ENCODE measurements at regions not wholly inside any gene's neighbourhood (a gene's known extent, or its start where the extent isn't known, plus 50 kb on each side); places are given as distances from the start of the nearest gene placed in this dataset.

DNA sequence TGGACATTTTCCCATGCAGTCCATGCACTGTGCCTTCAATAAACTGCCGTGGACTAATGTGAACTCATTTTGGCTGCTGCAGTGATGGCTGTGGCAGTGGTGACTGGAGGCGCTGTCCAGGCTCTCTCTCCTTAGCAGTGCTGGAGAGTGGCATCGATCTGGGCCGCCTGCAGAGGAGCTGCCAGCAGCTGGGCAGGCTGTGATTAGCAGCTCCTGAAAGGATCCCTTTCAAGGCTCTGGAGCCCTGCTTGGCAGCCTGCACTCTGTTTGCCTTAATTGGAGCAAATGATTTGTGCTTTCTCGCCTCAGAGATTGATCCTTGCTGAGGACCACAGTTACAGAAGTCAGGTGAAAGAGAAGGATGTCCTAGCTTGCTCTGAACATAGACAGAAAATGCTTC, 130.1 kb upstream of the VWC2 start:
- Histone ChIP-seq H3K27ac (no peak overlapping the region), H3K9me3 (no peaks in the 10 kb centered on the region), H3K36me3 (no peaks in the 10 kb centered on the region), H3K4me1 (no peaks in the 10 kb centered on the region), H3K4me3 (no peak overlapping the region), H3K27me3 (no peaks in the 10 kb centered on the region)
- ATAC-seq (no peak), DNase-seq (no peak)
- TF ChIP-seq, protein P1, sequence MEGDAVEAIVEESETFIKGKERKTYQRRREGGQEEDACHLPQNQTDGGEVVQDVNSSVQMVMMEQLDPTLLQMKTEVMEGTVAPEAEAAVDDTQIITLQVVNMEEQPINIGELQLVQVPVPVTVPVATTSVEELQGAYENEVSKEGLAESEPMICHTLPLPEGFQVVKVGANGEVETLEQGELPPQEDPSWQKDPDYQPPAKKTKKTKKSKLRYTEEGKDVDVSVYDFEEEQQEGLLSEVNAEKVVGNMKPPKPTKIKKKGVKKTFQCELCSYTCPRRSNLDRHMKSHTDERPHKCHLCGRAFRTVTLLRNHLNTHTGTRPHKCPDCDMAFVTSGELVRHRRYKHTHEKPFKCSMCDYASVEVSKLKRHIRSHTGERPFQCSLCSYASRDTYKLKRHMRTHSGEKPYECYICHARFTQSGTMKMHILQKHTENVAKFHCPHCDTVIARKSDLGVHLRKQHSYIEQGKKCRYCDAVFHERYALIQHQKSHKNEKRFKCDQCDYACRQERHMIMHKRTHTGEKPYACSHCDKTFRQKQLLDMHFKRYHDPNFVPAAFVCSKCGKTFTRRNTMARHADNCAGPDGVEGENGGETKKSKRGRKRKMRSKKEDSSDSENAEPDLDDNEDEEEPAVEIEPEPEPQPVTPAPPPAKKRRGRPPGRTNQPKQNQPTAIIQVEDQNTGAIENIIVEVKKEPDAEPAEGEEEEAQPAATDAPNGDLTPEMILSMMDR (IDR thresholded peaks at IDR 0.05): no peak
- intact Hi-C loops (cut with DNase I): no loop called here

DNA sequence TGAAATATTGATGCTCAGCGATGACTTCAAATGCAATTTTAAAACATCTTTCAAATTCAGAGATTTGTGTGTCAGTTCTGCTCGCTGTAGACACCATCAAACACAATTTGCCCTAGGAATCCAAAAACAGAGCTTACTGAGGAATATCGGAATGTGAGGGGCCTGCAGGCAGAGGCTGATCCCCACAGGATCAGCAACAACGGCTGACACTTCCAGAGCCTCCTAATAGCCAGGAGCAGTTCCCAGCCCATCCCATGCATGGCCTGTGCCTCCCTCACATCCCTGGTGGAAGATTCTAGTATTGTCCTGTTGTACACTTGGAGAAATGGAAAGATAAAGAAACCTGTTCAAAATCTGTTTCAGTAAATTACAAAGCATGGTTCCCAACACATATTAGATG, 129.7 kb upstream of the VWC2 start:
- Histone ChIP-seq H3K36me3 (no peaks in the 10 kb centered on the region), H3K27ac (no peak overlapping the region), H3K27me3 (no peaks in the 10 kb centered on the region), H3K4me1 (no peaks in the 10 kb centered on the region), H3K4me3 (no peak overlapping the region), H3K9me3 (no peaks in the 10 kb centered on the region)
- ATAC-seq: no peak
- TF ChIP-seq, protein P1 (IDR thresholded peaks at IDR 0.05): no peak
- intact Hi-C loops (cut with DNase I): no loop called here
- DNase-seq: no peak

DNA sequence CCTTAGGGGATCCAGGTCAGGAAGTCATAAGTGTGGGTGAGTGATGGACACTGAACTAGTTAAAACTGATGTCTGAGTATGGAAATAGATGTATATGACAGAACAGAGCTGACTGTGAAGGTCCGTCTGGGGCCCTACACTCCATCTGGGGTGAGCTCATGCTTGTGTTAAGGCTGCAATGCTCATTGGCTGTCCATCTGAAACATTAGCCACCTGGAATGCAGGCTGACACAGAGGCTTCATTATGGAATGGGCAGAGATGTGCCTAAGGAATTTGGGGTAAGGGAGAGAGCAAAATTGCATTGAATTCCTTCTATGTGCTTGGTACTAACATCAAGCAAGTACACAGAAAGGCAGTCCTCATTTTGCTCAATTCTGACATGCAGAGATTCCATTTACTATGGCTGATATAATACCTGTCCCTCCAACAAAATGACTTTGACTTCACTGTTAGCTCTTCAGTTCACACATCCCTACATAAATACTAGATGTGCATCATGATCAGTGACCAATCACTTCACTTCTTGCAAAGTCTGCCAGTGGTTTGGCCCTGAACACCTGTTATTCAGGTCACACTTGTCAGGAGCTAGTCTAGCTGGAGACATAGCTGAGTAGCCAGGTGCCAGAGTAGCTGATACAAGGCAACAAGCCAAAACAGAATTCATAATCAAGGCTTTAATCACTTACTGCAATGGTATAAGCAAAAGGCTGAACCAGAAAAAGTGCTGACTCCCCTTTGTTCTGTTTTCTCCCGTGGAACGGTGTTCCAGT, 128.9 kb upstream of the VWC2 start:
- H3K27me3 ChIP-seq: no peaks in the 10 kb centered on the region
- DNase-seq: no peak
- H3K9me3 ChIP-seq: no peaks in the 10 kb centered on the region
- no peaks in the 10 kb centered on the region for H3K4me1 ChIP-seq
- TF ChIP-seq, protein P1 (IDR thresholded peaks at IDR 0.05): no peak
- ATAC-seq: no peak
- H3K4me3 ChIP-seq: no peak overlapping the region
- H3K36me3 ChIP-seq: no peaks in the 10 kb centered on the region
- intact Hi-C loops (cut with DNase I): no loop called here
- no peak overlapping the region for H3K27ac ChIP-seq

DNA sequence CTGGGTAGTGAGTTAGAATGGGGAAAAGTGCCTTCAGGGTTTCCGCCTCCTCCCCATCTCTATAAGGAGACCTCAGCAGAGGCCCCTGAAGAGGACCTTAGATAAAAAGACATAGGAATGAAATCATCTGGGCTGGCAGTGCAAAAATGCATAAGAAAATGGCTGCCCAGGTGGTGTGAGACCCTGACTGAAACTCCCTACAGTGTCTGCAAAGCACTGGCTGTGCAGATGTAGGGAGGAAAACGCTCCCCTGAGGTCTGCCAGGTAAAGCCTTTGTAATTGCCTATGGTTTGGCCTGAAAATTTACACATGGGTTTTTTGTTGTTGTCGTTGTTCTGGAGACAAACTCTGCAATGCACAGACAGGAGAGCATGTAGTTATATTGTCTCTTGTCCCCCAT, 128.1 kb upstream of the VWC2 start:
- no peak overlapping the region for H3K4me3 ChIP-seq
- H3K36me3 ChIP-seq: no peaks in the 10 kb centered on the region
- H3K4me1 ChIP-seq: no peaks in the 10 kb centered on the region
- H3K9me3 ChIP-seq: no peaks in the 10 kb centered on the region
- intact Hi-C loops (cut with DNase I): no loop called here
- TF ChIP-seq, protein P1 (IDR thresholded peaks at IDR 0.05): no peak
- ATAC-seq (no peak), DNase-seq (no peak)
- no peaks in the 10 kb centered on the region for H3K27me3 ChIP-seq
- H3K27ac ChIP-seq: no peak overlapping the region

DNA sequence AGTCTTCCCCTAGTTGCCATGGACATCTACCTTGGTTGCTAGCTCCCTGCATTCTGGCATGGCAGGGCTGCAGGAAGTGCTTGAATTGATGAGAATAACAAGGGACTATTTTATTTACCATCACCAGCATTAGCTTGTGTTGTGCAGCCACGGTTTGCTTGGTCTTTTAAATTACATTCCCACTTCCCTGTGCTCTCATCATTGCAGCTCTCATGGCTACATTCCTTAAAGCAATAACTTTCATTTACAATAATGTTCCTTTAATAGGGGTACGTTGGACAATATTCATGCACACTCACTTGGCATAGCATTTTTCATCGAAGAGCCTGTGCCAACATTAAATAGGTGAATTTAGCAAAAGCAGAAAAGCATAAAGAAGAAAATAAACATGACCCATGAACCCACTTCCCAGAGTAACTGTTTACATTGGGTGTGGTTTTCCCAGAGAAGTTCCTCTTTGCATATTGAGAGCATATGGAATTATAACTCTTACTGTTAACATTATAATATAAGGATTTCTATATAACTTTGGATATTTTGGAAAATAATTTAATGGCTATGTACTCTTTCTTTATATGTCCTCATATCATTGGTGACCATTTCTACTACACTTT, 113.2 kb upstream of the VWC2 start:
- no peaks in the 10 kb centered on the region for H3K4me1 ChIP-seq
- intact Hi-C loops (cut with DNase I): no loop called here
- no peak for DNase-seq
- TF ChIP-seq, protein P1 (IDR thresholded peaks at IDR 0.05): no peak
- no peak overlapping the region for H3K27ac ChIP-seq
- no peak overlapping the region for H3K4me3 ChIP-seq
- H3K27me3 ChIP-seq: no peaks in the 10 kb centered on the region
- H3K9me3 ChIP-seq: no peaks in the 10 kb centered on the region
- no peaks in the 10 kb centered on the region for H3K36me3 ChIP-seq
- ATAC-seq: no peak

All from upper lobe of right lung (tissue), 1 donor.